SJSA1 (cell line): ENCODE measurements at regions not wholly inside any gene's neighbourhood (a gene's known extent, or its start where the extent isn't known, plus 50 kb on each side); places are given as distances from the start of the nearest gene placed in this dataset.

Source experiments
- DNase-seq, 2 experiments: peaks; one replicate each; pipeline ENCODE4 v3.0.0-alpha.2; 2015 to 2020; ENCODE audit warnings: low spot score in 2 of 2, low read depth in 1 of 2
- H3K27ac ChIP-seq: fragments of 250-450 bp; sonication (Bioruptor Pico); 2 replicates; pipeline ENCODE4 v1.5.1; 2020; ENCODE audit warnings: mild to moderate bottlenecking, moderate library complexity
- H3K27me3 ChIP-seq: fragments of 250-450 bp; sonication (Bioruptor Pico); replicated peaks from 2 replicates; pipeline ENCODE4 v1.5.1; 2020; ENCODE audit warnings: mild to moderate bottlenecking, moderate library complexity
- H3K36me3 ChIP-seq: fragments of 250-450 bp; sonication (Bioruptor Pico); 2 replicates; pipeline ENCODE4 v1.5.1; 2020; ENCODE audit warnings: mild to moderate bottlenecking
- H3K4me1 ChIP-seq: fragments of 250-450 bp; sonication (Bioruptor Pico); replicated peaks from 2 replicates; pipeline ENCODE4 v1.6.1; 2021; ENCODE audit warnings: mild to moderate bottlenecking
- H3K4me3 ChIP-seq: fragments of 250-450 bp; sonication (Bioruptor Pico); 2 replicates; pipeline ENCODE4 v1.5.1; 2020; ENCODE audit warnings: mild to moderate bottlenecking
- H3K9me3 ChIP-seq: fragments of 250-450 bp; sonication (Bioruptor Pico); replicated peaks from 2 replicates; pipeline ENCODE4 v1.5.1; 2020; ENCODE audit warnings: mild to moderate bottlenecking

DNA sequence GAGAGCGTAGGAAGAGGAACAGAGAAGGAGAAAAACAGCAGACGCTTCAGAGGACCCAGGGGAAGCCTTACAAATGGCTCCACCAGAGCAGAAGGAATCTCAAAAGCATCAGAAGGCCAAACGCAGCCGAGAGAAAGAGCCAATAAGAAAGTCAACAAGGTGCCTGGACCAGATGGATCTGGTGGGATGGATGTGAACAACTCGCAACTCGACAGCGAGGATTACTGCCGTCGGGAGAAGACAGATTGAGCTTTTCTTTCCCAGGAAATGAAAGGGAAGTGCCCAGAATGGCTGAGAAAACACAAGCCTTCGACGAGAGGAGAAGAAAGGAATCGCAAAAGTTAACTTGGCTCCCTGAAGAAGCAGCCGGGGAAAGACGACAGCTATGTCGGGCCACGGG is 132.8 kb upstream of the MGMT start:
- no peaks in the 10 kb centered on the region for H3K36me3 ChIP-seq
- H3K4me3 ChIP-seq, result no peak overlapping the region
- H3K27me3 ChIP-seq, result no peaks in the 10 kb centered on the region
- no peak overlapping the region for H3K27ac ChIP-seq
- H3K9me3 ChIP-seq, result peaks cover 10% of the 10 kb centered on the region; the same call in 1 of the 2 replicates
- no peak for DNase-seq
- H3K4me1 ChIP-seq, result no peaks in the 10 kb centered on the region

DNA sequence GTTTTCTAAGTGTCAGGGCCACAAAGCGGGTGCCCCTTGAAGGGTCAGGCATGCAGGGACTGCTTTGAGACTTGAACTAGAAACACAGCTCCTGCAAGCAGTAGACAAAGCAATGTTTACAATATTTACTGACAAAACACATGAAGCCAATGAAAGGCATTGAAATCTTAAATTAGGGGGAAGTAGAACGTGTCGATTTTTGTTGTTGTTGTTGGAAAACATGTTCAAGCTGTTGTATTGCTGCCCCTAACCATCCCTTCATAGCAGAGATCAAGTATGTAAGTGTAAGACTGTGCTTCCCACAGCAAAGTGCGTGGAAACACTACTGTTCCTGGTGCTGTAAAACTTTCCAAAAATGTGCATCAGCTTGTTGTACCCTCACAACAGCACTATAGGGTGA is 131.6 kb upstream of the MGMT start:
- Histone ChIP-seq H3K4me3 (no peak overlapping the region), H3K4me1 (no peaks in the 10 kb centered on the region), H3K36me3 (no peaks in the 10 kb centered on the region), H3K27ac (no peak overlapping the region), H3K27me3 (no peaks in the 10 kb centered on the region), H3K9me3 (peaks cover 8% of the 10 kb centered on the region; the same call in 1 of the 2 replicates)
- no peak for DNase-seq

DNA sequence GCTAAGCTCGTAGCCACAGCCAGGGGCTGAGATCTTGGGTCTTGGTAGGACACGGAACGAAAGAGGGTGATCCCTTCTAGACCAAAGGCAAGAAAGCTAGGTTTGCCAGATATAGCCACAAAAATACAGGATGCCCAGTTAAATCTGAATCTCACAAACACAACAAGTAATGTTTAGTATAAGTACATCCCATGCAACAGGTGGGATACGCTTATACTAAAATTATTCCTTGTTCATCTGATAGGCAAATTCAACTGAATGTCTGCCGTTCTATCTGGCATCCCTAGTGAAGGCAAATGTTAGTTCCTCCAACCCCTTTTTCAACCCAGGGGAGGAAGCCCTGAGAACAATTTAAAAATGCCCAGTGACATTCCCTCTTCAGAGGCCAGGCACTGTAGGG is 131.1 kb upstream of the MGMT start:
- H3K27ac ChIP-seq, result no peak overlapping the region
- no peak for DNase-seq
- no peak overlapping the region for H3K4me3 ChIP-seq
- no peaks in the 10 kb centered on the region for H3K36me3 ChIP-seq
- peaks cover 8% of the 10 kb centered on the region; the same call in 1 of the 2 replicates for H3K9me3 ChIP-seq
- no peaks in the 10 kb centered on the region for H3K4me1 ChIP-seq
- no peaks in the 10 kb centered on the region for H3K27me3 ChIP-seq

DNA sequence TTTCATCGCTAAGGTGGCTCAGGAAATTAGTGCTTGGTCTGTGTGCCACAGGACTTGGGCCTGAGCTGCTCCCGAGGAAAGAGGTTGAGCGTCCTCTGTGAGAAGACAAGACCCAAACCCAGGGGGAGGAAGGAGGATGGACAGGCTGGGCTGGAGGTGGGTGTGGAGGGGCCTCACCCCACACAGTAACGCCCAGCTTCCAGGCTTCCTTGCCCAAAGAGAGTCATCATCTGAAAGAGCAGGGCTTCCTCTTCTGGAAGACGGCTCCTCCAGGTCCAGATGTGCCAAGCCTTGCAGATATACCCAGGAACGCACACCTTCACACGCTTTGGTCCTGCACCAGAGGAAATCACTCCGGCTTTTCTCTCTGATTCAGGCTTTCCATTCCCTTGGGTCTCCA is 127.8 kb upstream of the MGMT start:
- no peaks in the 10 kb centered on the region for H3K36me3 ChIP-seq
- no peaks in the 10 kb centered on the region; the same call in 1 of the 2 replicates for H3K9me3 ChIP-seq
- H3K4me1 ChIP-seq, result no peaks in the 10 kb centered on the region
- H3K4me3 ChIP-seq, result no peak overlapping the region
- DNase-seq, result no peak
- no peaks in the 10 kb centered on the region for H3K27me3 ChIP-seq
- H3K27ac ChIP-seq, result no peak overlapping the region

DNA sequence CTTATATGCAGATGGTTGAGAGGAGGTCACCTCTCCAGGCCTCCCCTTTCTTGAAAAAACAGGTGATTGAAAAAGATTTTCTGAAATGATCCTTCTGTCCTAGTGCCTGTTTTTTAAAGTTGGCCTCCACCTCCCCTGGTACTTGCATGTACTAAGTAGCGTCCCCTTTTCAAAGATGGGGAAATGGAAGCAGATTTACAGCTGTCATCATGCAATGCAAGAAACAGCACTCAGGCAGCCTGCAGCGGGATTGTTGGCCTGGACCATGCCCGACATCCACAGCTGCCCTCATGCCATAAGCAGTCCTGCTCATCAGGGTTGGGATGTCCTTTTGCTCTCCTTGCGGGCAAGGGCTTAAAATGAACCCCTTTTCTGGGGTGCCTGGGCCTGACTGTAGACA is 127.2 kb upstream of the MGMT start:
- no peaks in the 10 kb centered on the region for H3K27me3 ChIP-seq
- no peak for DNase-seq
- H3K27ac ChIP-seq, result no peak overlapping the region
- H3K4me1 ChIP-seq, result no peaks in the 10 kb centered on the region
- no peak overlapping the region for H3K4me3 ChIP-seq
- H3K36me3 ChIP-seq, result no peaks in the 10 kb centered on the region
- no peaks in the 10 kb centered on the region for H3K9me3 ChIP-seq

DNA sequence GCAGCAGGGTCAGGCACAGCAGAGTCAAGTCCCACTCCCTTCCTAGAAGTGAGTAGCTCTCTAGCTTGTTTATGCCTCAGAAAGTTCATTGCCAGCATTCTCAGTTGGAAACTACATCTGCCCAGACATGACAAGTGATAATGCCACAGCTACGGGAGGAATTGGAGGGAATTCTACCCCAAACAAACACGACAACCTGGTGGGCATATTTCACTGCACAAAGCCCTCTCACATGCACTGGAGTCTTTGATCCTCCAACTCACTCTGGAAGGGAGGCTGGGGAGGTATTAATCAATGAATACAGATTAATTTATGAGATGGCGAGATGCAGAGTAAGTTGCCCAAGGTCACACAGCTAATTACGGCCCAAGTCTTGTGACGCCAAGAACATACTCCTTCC is 126.0 kb upstream of the MGMT start:
- Histone ChIP-seq H3K27ac (no peak overlapping the region), H3K4me1 (no peaks in the 10 kb centered on the region), H3K9me3 (0 out of 2 replicates have a peak, but pooled peaks cover 2% of the 10 kb centered on the region), H3K36me3 (no peaks in the 10 kb centered on the region), H3K4me3 (no peak overlapping the region), H3K27me3 (no peaks in the 10 kb centered on the region)
- DNase-seq, result no peak

DNA sequence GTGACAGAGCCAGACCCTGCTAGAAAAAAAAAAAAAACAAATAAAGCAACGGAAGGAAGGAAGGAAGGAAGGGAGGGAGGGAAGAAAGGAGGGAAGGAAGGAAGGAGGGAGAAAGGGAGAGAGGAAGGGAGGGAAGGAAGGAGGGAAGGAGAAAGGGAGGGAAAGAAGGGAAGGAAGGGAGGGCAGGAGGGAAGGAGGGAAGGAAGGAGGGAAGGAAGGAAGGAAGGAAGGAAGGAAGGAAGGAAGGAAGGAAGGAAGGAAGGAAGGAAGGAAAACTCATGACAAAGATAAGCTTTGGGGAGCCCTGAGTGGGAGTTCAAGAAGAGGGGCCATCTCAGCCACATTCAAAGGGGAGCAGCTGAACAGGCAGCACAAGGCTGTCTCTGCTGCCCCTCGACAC is 124.7 kb upstream of the MGMT start:
- H3K36me3 ChIP-seq, result no peaks in the 10 kb centered on the region
- H3K27ac ChIP-seq, result no peak overlapping the region
- H3K4me3 ChIP-seq, result no peak overlapping the region
- H3K9me3 ChIP-seq, result 0 out of 2 replicates have a peak, but pooled peaks cover 2% of the 10 kb centered on the region
- DNase-seq, result no peak
- no peaks in the 10 kb centered on the region for H3K27me3 ChIP-seq
- H3K4me1 ChIP-seq, result no peaks in the 10 kb centered on the region

DNA sequence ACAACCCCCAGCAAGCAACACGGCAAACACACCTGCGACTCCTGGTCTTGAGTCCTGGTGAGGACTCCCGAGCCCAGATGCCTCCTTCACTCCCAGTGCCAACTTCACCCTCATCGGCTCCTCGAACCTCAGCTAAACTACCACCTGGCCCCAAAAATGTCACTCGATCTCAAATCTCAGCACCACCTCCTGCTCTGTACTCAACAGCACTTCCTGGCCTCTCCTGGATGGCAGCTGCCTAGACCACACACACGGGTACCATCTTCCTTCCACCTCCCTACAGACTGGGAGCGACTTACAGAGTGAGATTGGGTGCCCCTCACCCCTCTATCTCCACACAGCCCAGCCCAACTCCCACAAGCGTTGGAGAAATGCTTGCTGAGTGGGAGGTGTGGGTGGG is 123.9 kb upstream of the MGMT start:
- Histone ChIP-seq H3K36me3 (no peaks in the 10 kb centered on the region), H3K27ac (no peak overlapping the region), H3K4me1 (no peaks in the 10 kb centered on the region), H3K9me3 (0 out of 2 replicates have a peak, but pooled peaks cover 2% of the 10 kb centered on the region), H3K27me3 (no peaks in the 10 kb centered on the region), H3K4me3 (no peak overlapping the region)
- DNase-seq, result no peak

DNA sequence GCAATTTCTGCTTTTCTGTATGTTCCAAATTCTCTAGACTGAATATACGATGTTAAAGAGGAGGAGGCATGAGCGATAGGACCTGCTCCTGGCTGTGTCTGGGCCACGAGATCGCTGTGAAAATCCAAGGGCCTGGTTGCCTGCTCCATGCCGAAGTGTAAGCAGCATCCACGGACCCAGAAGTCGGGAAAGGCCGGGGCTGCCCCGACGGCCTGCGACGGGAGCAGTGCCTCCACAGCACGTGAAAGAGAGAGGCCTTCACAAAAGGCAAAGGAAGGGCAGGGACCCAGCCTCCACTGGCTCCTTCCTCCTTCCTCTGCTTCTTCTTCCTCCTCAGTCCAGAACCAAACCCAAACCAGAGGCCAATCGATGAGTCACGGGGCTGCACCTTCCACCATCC is 122.9 kb upstream of the MGMT start:
- Histone ChIP-seq H3K27me3 (no peaks in the 10 kb centered on the region), H3K4me1 (no peaks in the 10 kb centered on the region), H3K27ac (no peak overlapping the region), H3K36me3 (no peaks in the 10 kb centered on the region), H3K9me3 (0 out of 2 replicates have a peak, but pooled peaks cover 2% of the 10 kb centered on the region), H3K4me3 (no peak overlapping the region)
- no peak for DNase-seq

DNA sequence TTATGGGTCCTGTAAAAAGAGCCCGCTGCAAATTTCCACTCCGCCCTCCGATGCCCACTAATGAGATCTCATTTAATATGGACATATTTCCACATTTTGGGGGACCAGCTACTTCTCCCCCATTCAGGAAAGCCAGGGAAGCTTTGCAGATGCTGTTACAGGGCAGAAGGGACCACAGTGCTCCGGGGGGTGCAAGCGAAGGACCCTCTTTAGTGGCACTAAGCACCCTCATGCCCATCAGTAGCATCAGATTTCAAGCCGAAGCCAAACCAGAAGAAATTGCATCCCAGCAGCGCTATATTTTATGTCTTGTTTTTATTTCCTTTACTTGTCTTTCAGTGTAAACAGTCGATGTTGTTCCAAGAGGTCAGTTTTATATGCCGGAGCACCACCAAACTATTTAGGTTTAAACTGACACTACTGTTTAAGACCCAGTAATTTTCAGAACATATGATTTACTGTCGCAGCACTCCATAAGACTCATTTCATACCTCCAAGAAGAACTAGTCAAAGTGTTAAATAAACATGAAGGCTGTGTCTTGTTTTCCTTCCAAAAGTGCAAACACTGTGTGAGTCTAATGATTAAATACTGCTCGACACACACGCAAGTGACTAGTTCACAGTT is 122.2 kb upstream of the MGMT start:
- no peaks in the 10 kb centered on the region for H3K4me1 ChIP-seq
- no peak overlapping the region for H3K27ac ChIP-seq
- peaks cover 2% of the 10 kb centered on the region; the same call in 1 of the 2 replicates for H3K9me3 ChIP-seq
- H3K27me3 ChIP-seq, result no peaks in the 10 kb centered on the region
- no peaks in the 10 kb centered on the region for H3K36me3 ChIP-seq
- no peak for DNase-seq
- H3K4me3 ChIP-seq, result no peak overlapping the region

DNA sequence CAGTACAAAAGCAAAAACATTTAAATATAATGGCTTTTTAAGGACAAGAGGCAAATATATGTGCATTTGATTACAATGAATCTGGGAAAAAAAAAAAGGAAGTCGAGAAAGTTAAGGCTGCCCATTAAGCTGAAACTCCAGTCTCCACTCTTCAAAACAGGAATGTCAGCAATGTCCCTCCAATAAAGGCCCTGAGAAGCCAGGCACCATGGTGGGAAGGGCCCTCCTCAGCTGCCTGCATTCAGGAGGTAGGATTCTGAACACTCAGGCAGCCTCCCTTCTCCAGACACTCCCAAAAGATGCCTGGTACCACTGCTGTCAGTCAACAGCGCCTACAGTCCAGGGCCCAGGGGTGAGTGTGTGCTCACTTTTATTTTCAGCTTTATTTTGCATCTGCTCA is 121.3 kb upstream of the MGMT start:
- H3K9me3 ChIP-seq, result peaks cover 2% of the 10 kb centered on the region; the same call in 1 of the 2 replicates
- no peak overlapping the region for H3K27ac ChIP-seq
- H3K4me3 ChIP-seq, result no peak overlapping the region
- H3K4me1 ChIP-seq, result no peaks in the 10 kb centered on the region
- no peaks in the 10 kb centered on the region for H3K36me3 ChIP-seq
- no peak for DNase-seq
- H3K27me3 ChIP-seq, result no peaks in the 10 kb centered on the region

DNA sequence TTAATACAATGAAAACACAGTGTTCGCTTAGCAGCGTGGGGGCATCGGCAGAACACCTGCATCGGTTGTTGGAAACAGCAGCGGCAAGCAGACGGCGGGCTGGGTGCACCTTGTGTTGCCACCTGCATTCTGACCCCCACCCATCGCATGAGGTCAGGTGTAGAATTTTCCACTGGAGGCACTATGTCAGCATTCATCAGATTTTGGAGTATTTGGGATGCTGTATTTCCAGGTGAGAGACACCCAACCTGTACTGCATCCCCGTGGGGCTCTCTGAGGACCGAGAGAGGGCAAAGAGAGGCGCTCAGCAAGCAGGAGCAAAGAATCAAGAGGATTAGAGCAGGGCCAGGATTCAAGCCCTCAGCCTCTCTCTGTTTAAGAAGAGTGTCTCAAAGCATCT is 116.4 kb upstream of the MGMT start:
- Histone ChIP-seq H3K27ac (no peak overlapping the region), H3K4me1 (no peaks in the 10 kb centered on the region), H3K9me3 (peaks cover 3% of the 10 kb centered on the region; the same call in 1 of the 2 replicates), H3K36me3 (no peaks in the 10 kb centered on the region), H3K4me3 (no peak overlapping the region), H3K27me3 (no peaks in the 10 kb centered on the region)
- DNase-seq, result no peak

DNA sequence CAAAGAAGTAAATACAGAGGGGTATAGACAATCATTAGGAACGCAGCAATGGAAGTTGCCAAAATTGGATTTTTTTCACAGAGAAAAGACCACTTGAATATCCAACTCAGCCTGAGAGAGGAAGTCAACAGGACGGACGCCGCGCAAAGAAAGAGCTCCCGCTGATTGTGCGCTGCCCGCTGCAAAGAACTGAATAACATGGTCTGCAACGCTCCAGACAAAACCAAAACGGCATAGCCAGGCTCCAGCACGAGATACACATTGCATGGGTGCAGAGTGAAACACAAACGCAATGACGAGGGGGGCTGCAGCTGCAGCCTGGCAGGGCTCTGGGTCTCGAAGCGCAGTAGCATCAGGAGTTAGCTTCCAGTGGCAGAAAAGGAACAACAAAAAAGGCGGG is 113.9 kb upstream of the MGMT start:
- Histone ChIP-seq H3K27ac (no peak overlapping the region), H3K4me1 (no peaks in the 10 kb centered on the region), H3K9me3 (peaks cover 6% of the 10 kb centered on the region; the same call in 1 of the 2 replicates), H3K4me3 (no peak overlapping the region), H3K36me3 (no peaks in the 10 kb centered on the region), H3K27me3 (no peaks in the 10 kb centered on the region)
- no peak for DNase-seq

DNA sequence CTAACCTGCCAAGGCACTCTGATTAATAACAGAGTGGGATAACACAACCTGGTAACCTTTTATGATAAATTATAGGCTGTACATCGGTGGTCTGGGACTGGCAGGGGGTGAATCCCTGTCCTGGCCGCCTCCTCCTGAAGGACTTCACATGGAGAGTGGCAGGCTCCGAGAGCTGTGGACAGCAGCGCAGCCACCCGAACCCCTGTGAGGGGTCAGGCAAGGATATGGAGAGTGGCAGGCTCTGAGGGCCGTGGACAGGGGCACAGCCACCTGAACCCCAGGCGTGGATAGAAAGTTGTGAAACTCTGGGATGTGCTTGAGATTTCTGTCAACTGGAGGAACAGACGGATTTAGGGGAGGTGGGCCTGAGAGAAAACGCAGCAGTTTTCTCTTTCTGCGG is 107.0 kb upstream of the MGMT start:
- H3K36me3 ChIP-seq, result no peaks in the 10 kb centered on the region
- no peak overlapping the region for H3K4me3 ChIP-seq
- H3K4me1 ChIP-seq, result no peaks in the 10 kb centered on the region
- no peak for DNase-seq
- no peaks in the 10 kb centered on the region for H3K27me3 ChIP-seq
- H3K9me3 ChIP-seq, result peaks cover 6% of the 10 kb centered on the region; the same call in 1 of the 2 replicates
- no peak overlapping the region for H3K27ac ChIP-seq
